HG03135 (cell line): ENCODE measurements at regions not wholly inside any gene's neighbourhood (a gene's known extent, or its start where the extent isn't known, plus 50 kb on each side); places are given as distances from the start of the nearest gene placed in this dataset.

Source experiments
- ATAC-seq: cut with Tn5 transposase; IDR thresholded peaks from one replicate; pipeline ENCODE4 v1.9.1; 2021; ENCODE audit warnings: mild to moderate bottlenecking, moderate library complexity; ENCODE audit not compliant: unreplicated experiment

DNA sequence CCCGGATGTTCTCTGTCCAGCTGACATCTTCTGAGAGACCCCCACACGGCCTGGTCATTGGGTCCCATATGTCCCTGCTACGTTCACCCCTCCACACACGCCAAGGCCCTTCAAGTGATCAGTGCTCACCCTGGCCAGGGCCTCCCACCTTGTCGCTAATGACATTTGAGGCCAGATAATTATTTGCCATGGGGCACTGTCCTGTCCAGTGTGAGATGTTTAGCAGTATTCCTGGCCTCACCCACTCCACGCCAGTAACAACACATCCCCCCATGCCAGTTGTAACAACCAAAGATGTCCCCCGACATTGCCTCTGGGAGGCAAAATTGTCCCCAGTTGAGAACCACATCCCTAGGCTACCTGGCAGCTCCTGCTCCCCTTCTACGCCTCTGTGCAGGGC lies 49.9 kb upstream of the NANOS1 start:
- ATAC-seq = no peak
